Pancreas (tissue), 10 donors: ENCODE measurements at regions not wholly inside any gene's neighbourhood (a gene's known extent, or its start where the extent isn't known, plus 50 kb on each side); places are given as distances from the start of the nearest gene placed in this dataset.

Source experiments
- ATAC-seq, 4 donors: fragments of 200-7000 bp; cut with Tn5 transposase; one replicate each; pipeline versions ENCODE4 v1.8.0 to v1.9.1; 2020; ENCODE audit warnings: mild to moderate bottlenecking in 4 of 4, moderate library complexity in 4 of 4
- DNase-seq, 6 donors: peaks; one replicate each; pipeline ENCODE4 v3.0.0-alpha.2; 2020
- FAIRE-seq: peaks from 2 replicates; lab custom pipeline; 2012; peaks lifted over from hg19 to GRCh38; lab: Jason Lieb, UNC
- H3K27ac ChIP-seq, 4 donors: fragments of 200-600 bp; sonication (generic); 1 replicate in 3 of 4; 2 replicates in 1 of 4; pipeline versions ENCODE4 v1.5.0 to v1.8.0; 2020
- H3K27me3 ChIP-seq, 4 donors: fragments of 200-600 bp; one replicate each; pipeline ENCODE4 v1.8.0; 2021
- H3K36me3 ChIP-seq, 3 donors: fragments of 200-600 bp; sonication (generic) in 1 of 3; one replicate each; pipeline versions ENCODE4 v1.5.0 to v1.8.0; 2020 to 2021
- H3K4me1 ChIP-seq, 3 donors: fragments of 200-600 bp; one replicate each; pipeline ENCODE4 v1.8.0; 2021
- H3K4me3 ChIP-seq, 4 donors: fragments of 200-600 bp; sonication (generic) in 2 of 4; one replicate each; pipeline versions ENCODE4 v1.5.0 to v1.8.0; 2020 to 2021
- H3K9me3 ChIP-seq, 4 donors: fragments of 200-600 bp; one replicate each; pipeline ENCODE4 v1.8.0; 2021
- WGBS, 2 donors: extraction: QIAGEN DNeasy Blood & Tissue Kit; methylation state at CpG; one replicate each; pipeline ENCODE4 v1.1.7; 2013; 5-methylcytosine and 5-hydroxymethylcytosine counted together
- intact Hi-C, 3 donors: fragments of 100-400 bp; cut with DNase I; formaldehyde crosslinking; loops; one replicate each; pipeline versions ENCODE4 v1.11.1 to v1.14.2; 2022
- TF ChIP-seq, protein P1 (sequence below), 4 donors: fragments of 200-600 bp; sonication (generic) in 3 of 4; IDR thresholded peaks; one replicate each; pipeline versions ENCODE4 v1.5.0 to v1.8.0; 2021; ENCODE audit warnings: antibody characterized with exemption in 4 of 4
- donor health status: healthy with polysubstance abuse.
- donor health status: DM: no; HTN: no; CAD: no; lungs with moderate emphysema.
- donor health status: DM: no; HTN: no; CAD: no.
- donor health status: control.
- donor health status: control.
- donor health status: Bipolar disorder and iron deficiency.
- donor health status: DM: yes; HTN: yes; CAD: no.
- donor health status: DM: no; HTN: no; CAD: no.
- donor health status: DM: no; HTN: no; CAD: no.
- donor health status: DM: yes; HTN: yes; CAD: no.

DNA sequence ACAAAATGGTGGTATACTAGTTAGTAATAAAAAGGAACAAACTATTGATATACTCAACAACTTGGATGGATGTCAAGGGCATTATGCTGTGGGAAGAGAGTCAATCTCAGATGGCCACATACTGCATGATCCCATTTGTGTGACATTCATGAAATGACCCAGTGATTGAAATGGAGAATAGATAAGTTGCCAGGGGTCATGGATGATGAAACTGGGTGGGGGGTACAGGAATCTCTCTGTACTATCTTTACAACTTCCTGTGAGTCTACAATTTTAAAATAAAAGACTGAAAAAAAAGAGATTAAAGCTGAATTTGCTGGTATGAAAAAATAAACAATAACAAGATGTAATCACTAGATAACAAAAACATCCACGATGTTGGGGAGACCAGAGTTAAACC lies 70.5 kb upstream of the CDYL2 start:
- Histone ChIP-seq H3K9me3 (no peaks in the 10 kb centered on the region), H3K27ac (no peak overlapping the region), H3K4me3 (no peak overlapping the region), H3K4me1 (peaks cover 0 to 12% (median 7%) of the 10 kb centered on the region in 3 donors), H3K27me3 (no peaks in the 10 kb centered on the region), H3K36me3 (no peaks in the 10 kb centered on the region)
- no peak for FAIRE-seq
- intact Hi-C loops: no loop called here
- no peak for DNase-seq
- no peak for ATAC-seq
- 24 to 28% methylated on average over 1 of the region's 1 CpG for WGBS, 2 donors
- TF ChIP-seq, protein P1, sequence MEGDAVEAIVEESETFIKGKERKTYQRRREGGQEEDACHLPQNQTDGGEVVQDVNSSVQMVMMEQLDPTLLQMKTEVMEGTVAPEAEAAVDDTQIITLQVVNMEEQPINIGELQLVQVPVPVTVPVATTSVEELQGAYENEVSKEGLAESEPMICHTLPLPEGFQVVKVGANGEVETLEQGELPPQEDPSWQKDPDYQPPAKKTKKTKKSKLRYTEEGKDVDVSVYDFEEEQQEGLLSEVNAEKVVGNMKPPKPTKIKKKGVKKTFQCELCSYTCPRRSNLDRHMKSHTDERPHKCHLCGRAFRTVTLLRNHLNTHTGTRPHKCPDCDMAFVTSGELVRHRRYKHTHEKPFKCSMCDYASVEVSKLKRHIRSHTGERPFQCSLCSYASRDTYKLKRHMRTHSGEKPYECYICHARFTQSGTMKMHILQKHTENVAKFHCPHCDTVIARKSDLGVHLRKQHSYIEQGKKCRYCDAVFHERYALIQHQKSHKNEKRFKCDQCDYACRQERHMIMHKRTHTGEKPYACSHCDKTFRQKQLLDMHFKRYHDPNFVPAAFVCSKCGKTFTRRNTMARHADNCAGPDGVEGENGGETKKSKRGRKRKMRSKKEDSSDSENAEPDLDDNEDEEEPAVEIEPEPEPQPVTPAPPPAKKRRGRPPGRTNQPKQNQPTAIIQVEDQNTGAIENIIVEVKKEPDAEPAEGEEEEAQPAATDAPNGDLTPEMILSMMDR (IDR thresholded peaks at IDR 0.05): no peak

DNA sequence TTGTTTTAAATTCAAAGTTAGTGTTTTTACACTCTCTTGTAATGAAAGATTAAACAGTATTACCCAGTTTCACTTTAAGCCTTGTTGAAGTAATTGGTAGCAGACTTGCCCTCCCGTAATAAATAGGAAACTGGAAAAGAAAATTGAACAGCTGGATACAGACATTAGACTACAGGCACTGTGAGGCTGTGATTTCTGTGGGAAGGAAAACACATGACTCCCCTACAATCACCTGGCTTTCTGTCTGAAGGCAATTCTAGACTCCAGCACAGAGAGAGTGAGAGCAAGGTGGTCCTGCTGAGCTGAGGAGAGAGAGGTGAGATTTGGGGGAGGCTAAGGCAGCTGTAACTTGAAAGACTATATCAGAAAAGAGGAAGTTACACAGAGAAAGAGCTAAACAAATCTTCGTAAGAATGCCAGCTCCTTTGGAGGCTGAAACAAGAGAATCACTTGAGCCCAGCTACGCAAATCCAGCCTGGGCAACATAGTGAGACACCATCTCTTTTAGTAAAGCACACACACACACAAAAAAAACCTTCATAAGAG lies 57.8 kb upstream of the CDYL2 start:
- FAIRE-seq (no peak), ATAC-seq (peak in 3 of 4 donors; percentile 60 to 92 (median 62)), DNase-seq (no peak)
- intact Hi-C loops: no loop called here
- TF ChIP-seq, protein P1 (IDR thresholded peaks at IDR 0.05): no peak
- peak overlapping the region in 1 of 4 donors; percentile 15 for H3K4me3 ChIP-seq
- peaks cover 0 to 3% (median 0%) of the 10 kb centered on the region in 3 donors for H3K4me1 ChIP-seq
- WGBS, 2 donors: 29 to 42% methylated on average over 3 of the region's 3 CpGs
- no peaks in the 10 kb centered on the region for H3K36me3 ChIP-seq
- H3K27me3 ChIP-seq: no peaks in the 10 kb centered on the region
- H3K27ac ChIP-seq: no peak overlapping the region
- H3K9me3 ChIP-seq: no peaks in the 10 kb centered on the region
